Sigmoid colon (tissue), 4 donors: ENCODE measurements at regions not wholly inside any gene's neighbourhood (a gene's known extent, or its start where the extent isn't known, plus 50 kb on each side); places are given as distances from the start of the nearest gene placed in this dataset.

ENCODE experiments used
- POLR2AphosphoS5 ChIP-seq, 4 donors: sonication (generic); formaldehyde crosslinking; IDR thresholded peaks; one replicate each; pipeline ENCODE4 v1.6.1; 2017; ENCODE audit warnings: antibody characterized with exemption in 4 of 4
- TF ChIP-seq, protein P1 (sequence below), 4 experiments: fragments of 450-650 bp in 3 of 4; fragments of 200-600 bp in 1 of 4; IDR thresholded peaks; one replicate each; pipeline ENCODE4 v1.5.1; 2016 to 2019; ENCODE audit warnings: antibody characterized with exemption in 4 of 4, mild to moderate bottlenecking in 3 of 4, moderate library complexity in 2 of 4

- TF ChIP-seq POLR2AphosphoS5 (IDR thresholded peaks at IDR 0.05) = no peak
- TF ChIP-seq, protein P1, sequence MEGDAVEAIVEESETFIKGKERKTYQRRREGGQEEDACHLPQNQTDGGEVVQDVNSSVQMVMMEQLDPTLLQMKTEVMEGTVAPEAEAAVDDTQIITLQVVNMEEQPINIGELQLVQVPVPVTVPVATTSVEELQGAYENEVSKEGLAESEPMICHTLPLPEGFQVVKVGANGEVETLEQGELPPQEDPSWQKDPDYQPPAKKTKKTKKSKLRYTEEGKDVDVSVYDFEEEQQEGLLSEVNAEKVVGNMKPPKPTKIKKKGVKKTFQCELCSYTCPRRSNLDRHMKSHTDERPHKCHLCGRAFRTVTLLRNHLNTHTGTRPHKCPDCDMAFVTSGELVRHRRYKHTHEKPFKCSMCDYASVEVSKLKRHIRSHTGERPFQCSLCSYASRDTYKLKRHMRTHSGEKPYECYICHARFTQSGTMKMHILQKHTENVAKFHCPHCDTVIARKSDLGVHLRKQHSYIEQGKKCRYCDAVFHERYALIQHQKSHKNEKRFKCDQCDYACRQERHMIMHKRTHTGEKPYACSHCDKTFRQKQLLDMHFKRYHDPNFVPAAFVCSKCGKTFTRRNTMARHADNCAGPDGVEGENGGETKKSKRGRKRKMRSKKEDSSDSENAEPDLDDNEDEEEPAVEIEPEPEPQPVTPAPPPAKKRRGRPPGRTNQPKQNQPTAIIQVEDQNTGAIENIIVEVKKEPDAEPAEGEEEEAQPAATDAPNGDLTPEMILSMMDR (IDR thresholded peaks at IDR 0.05) = no peak
Observed at GRCh38 chr6:12516070-12516469, 200.5 kb upstream of the PHACTR1 start.
